GM04504 (cell line): ENCODE measurements at regions not wholly inside any gene's neighbourhood (a gene's known extent, or its start where the extent isn't known, plus 50 kb on each side); places are given as distances from the start of the nearest gene placed in this dataset.

Source experiments
- DNase-seq: peaks from one replicate; pipeline ENCODE4 v3.0.0-alpha.2; 2012; ENCODE audit warnings: low read depth

GRCh38 chr2:4255491-4255890, 552.1 kb downstream of the DCDC2C start:
- DNase-seq, result no peak

- DNase-seq, result no peak
These were observed 553.0 kb downstream of the DCDC2C start for GRCh38 chr2:4256351-4256750.

GRCh38 chr2:4258563-4258962, 555.2 kb downstream of the DCDC2C start:
- no peak for DNase-seq

GRCh38 chr2:4265936-4266335, 562.6 kb downstream of the DCDC2C start:
- DNase-seq, result no peak

GRCh38 chr2:4269885-4270284, 566.5 kb downstream of the DCDC2C start:
- no peak for DNase-seq

GRCh38 chr2:4272261-4272858, 569.0 kb downstream of the DCDC2C start:
- no peak for DNase-seq

- DNase-seq, result no peak
These were observed 575.0 kb downstream of the DCDC2C start for GRCh38 chr2:4278392-4278791.

GRCh38 chr2:4279431-4279830, 576.1 kb downstream of the DCDC2C start:
- no peak for DNase-seq

GRCh38 chr2:4291430-4291829, 588.1 kb downstream of the DCDC2C start:
- DNase-seq, result no peak

GRCh38 chr2:4295680-4296079, 592.3 kb downstream of the DCDC2C start:
- no peak for DNase-seq

- DNase-seq, result no peak
These were observed 597.2 kb downstream of the DCDC2C start for GRCh38 chr2:4300616-4301015.

- DNase-seq, result no peak
These were observed 621.2 kb downstream of the DCDC2C start for GRCh38 chr2:4324531-4324930.

GRCh38 chr2:4336864-4337263, 633.5 kb downstream of the DCDC2C start:
- no peak for DNase-seq

GRCh38 chr2:4338345-4338744, 635.0 kb downstream of the DCDC2C start:
- DNase-seq, result no peak

- DNase-seq, result no peak
These were observed 637.2 kb downstream of the DCDC2C start for GRCh38 chr2:4340536-4340935.

- no peak for DNase-seq
These were observed 643.3 kb downstream of the DCDC2C start for GRCh38 chr2:4346628-4347027.

GRCh38 chr2:4353668-4354067, 650.3 kb downstream of the DCDC2C start:
- DNase-seq, result no peak

GRCh38 chr2:4354164-4354563, 650.8 kb downstream of the DCDC2C start:
- DNase-seq, result no peak

GRCh38 chr2:4354678-4355077, 651.3 kb downstream of the DCDC2C start:
- DNase-seq, result no peak

GRCh38 chr2:4356109-4356508, 652.7 kb downstream of the DCDC2C start:
- no peak for DNase-seq

GRCh38 chr2:4356541-4356940, 653.2 kb downstream of the DCDC2C start:
- no peak for DNase-seq

GRCh38 chr2:4357121-4357520, 653.7 kb downstream of the DCDC2C start:
- DNase-seq, result no peak

GRCh38 chr2:4358837-4359236, 655.5 kb downstream of the DCDC2C start:
- DNase-seq, result no peak

- no peak for DNase-seq
These were observed 665.5 kb downstream of the DCDC2C start for GRCh38 chr2:4368907-4369306.
